DMS 273 (cell line): ENCODE measurements at regions not wholly inside any gene's neighbourhood (a gene's known extent, or its start where the extent isn't known, plus 50 kb on each side); places are given as distances from the start of the nearest gene placed in this dataset.

Experiments used
- DNase-seq: peaks from one replicate; lab custom pipeline; 2025; ENCODE audit not compliant: unreplicated experiment; lab: John Stamatoyannopoulos, UW

DNA sequence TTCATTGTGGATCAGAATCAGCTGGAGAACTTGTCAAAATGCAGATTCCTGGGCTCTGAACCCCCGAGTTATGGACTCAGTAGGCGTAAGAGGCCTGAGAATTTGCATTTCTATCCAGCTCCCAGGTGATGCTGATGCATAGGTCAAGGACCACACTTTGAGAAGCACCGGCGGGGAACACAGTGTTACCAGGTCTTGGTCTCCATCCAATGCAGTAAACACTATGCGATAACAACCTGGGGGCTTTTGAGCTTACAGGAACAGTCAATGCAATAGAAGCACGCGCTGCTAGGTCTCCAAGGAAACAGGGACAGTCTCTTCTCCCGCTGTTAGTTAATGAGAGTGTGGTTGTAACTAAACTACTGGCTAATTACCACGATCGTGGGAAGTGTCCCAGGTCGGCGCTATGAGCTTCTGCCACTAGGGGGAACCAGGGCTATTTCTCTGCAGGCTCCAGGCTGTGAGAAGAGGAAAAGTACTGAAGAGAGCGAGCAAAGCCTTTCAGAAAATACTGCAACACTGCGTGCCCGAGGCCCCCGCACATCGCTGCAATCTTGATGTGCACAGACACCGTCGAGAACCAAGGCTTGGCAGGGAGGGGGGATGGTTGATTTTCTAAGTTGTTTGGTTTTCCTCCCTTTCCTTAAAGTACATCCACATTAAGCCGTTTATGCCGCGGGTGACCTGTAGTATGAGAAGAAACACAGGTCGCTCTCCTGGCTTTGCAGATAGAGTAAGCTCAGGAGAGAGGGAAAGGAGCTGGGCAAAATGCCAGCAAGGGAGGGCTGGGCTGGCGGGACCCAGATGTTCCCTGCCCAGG is 52.0 kb upstream of the KCNA1 start:
- DNase-seq = peak; percentile 70

DNA sequence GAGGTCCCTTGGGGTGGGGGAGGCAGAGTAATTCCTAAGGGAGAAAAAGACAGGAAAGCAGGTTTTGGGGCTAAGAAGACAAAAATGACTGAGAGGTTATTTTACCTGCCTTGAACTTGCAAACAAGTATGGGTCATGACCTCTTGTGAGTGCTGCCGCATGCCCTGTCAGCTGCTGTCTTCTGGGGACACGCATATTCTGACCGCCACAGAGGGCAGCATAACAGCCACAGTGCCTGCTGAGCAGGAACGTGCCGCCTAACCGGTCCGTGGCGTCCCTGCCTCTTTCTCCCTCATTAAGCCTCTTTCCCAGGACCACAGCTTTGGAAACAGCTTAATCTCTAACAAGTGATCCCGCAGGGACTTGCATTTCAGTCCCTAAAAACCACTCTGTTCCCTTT is 51.3 kb upstream of the KCNA1 start:
- DNase-seq = no peak

DNA sequence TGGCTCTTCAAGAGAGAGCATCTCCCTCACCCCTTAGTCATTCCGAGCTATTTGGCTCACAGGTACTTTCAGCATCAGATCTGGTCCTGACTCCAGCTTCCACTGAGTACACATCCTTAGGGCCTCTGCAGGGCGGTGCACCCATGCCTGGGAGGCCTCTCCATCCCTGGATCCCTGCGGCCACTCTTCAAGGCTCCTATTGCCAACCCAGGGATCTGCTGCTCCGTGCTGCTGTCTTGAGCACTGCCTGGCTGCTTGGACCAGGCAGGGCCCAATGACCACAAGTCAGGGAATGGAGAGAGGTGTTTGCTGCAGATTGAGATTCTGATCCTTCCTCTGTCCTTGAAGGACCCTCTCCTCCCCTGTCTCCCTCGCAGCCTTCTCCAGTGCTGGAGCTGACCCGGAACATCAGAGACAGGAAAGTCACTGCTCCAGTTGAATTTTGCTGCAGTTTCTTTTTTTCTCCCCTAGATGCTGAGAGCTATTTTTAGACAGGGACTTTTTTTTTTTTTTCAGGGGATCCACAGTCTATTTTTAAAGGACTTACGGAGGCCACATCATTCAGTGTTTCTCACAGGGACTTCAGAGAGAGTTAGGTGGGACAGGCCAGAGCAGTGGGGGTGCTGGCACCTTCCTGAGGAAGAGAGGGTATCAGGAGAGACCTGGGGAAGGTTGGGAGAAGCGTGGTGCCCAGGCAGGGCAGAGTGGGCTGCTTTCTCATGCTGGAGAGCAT is 50.1 kb upstream of the KCNA1 start:
- no peak for DNase-seq
